ENCODE measurements at regions not wholly inside any gene's neighbourhood (a gene's known extent, or its start where the extent isn't known, plus 50 kb on each side); places are given as distances from the start of the nearest gene placed in this dataset.

DNA sequence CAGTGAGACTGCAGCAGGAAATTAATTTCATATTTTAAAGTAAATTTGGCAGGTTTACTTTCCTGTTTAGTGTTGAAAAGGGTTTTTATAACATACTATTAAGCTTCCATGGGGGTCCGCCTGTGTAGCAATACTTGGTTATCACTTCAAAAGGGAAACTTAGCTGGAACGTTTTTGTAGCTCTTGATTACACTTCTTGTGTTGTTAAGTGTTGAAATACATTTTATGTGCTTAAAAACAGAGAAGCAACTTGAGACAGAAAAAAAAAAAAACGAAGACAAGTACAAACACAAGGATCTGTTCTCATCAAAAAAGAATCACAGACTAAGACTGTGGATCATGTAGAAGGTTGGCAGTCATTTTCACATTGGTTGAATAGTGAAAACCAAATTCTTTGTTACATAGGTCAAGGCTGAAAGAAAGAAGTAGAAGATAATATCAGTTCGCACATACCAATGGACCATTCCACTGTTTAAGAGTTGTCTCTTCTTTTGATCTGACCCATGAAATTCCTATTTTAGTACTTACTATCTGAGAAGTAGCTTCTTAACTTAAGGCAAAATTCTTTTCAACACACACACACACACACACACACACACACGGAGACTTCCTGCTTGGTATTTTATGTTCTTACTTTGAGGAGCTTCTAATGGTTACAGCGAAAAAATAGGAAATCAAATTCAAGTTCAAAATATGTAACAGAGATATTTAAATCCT lies 113.9 kb upstream of the SLC35B3 start:
- ATAC-seq (replicated peaks) (no peak), DNase-seq (no peak)
- no peaks in the 10 kb centered on the region for H3K4me1 Mint-ChIP-seq
- H3K27me3 Mint-ChIP-seq = no peaks in the 10 kb centered on the region
- no peaks in the 10 kb centered on the region for H3K36me3 Mint-ChIP-seq
- H3K27ac Mint-ChIP-seq = no peak overlapping the region
- H3K4me3 Mint-ChIP-seq = no peak overlapping the region
- H3K9me3 Mint-ChIP-seq = no peaks in the 10 kb centered on the region

DNA sequence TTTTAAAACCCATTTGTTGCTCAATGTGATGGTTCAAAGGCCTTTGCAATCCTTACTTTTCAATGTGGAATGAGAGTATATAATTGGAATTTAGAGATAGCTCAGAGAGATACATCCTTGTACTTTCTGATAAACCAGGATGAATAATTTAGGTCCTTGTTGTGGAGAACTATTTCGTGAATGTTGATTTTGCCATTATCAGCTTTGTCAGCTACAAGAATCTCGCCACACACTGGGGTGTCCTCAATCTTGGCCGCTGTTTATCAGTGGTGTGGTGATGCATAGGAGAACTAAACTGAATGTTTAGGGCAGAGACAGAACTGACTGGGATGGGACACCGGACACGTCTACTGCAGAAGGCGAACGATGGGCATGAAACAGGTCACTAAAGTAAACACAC lies 111.2 kb upstream of the SLC35B3 start:
- H3K27ac Mint-ChIP-seq = no peak overlapping the region
- no peak overlapping the region for H3K4me3 Mint-ChIP-seq
- no peaks in the 10 kb centered on the region for H3K36me3 Mint-ChIP-seq
- DNase-seq = no peak
- ATAC-seq (replicated peaks) = no peak
- no peaks in the 10 kb centered on the region for H3K27me3 Mint-ChIP-seq
- no peaks in the 10 kb centered on the region for H3K4me1 Mint-ChIP-seq
- peaks cover 0 to 2% of the 10 kb centered on the region in 2 donors for H3K9me3 Mint-ChIP-seq

DNA sequence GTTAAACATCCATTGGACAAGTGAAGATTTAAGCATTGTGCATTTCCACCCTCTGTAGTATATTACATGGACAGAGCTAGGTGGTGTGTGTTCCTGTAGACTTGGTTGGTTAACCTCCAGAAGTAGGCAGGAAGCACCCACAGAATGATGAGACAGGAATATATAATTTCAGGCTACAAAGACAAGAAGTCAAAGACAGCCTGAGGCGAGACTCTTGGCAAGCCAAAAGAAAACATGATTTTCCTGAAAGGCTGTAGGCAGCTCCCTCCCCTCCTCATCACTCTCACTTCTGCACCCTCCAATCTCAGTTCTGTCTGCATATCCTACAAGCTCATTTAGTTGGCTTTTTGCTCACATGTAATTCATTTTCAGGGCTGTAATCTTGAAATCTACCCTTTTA lies 110.0 kb upstream of the SLC35B3 start:
- DNase-seq = no peak
- ATAC-seq (replicated peaks) = no peak
- no peaks in the 10 kb centered on the region for H3K4me1 Mint-ChIP-seq
- no peaks in the 10 kb centered on the region for H3K27me3 Mint-ChIP-seq
- no peak overlapping the region for H3K4me3 Mint-ChIP-seq
- no peaks in the 10 kb centered on the region for H3K36me3 Mint-ChIP-seq
- H3K9me3 Mint-ChIP-seq = peaks cover 7 to 9% of the 10 kb centered on the region in 2 donors
- H3K27ac Mint-ChIP-seq = no peak overlapping the region

DNA sequence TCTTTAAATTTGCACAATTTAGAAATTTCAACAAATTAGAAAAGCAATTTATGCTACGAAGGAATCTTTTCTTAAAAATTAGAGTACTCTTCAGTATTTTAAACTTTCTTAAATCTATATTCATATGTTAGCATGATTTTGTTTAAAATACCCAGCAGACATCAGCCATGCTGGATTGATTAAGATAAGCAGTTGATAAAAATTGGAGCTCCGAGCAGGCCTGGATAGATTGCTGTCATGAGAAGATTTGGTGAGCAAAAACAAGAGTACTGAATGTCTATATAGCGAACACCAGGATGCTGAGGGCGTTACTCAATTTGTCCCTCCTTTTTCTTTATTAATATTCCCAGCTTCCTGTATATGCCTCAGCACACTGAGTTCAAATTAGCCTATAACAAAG lies 108.4 kb upstream of the SLC35B3 start:
- Mint-ChIP-seq H3K27me3 (no peaks in the 10 kb centered on the region), H3K4me3 (no peak overlapping the region), H3K36me3 (no peaks in the 10 kb centered on the region)

DNA sequence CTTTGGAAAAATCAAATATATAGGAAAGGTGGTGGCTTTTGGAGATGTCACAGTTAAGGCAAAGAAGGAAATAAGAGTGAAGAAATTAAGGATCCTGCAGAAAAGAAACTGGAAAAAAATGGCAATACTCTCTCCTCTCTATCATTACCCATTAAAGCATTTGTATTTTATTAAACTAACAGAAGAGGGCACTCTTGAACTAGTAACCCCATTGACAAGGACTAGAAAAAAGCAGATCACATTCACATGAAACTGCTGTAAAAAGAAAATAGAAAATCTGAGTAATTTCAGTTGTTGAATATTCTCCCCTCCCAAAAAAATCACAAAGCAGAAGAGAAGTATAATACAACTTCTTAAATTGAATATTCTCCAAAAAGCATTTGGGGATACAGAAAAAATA lies 104.1 kb upstream of the SLC35B3 start:
- no peak for DNase-seq

More for the DNA sequence above, 108.4 kb upstream of the SLC35B3 start:
- Mint-ChIP-seq H3K9me3 (peaks cover 10 to 21% of the 10 kb centered on the region in 2 donors), H3K27ac (no peak overlapping the region), H3K4me1 (no peaks in the 10 kb centered on the region)
- DNase-seq = no peak
- ATAC-seq (replicated peaks) = no peak

DNA sequence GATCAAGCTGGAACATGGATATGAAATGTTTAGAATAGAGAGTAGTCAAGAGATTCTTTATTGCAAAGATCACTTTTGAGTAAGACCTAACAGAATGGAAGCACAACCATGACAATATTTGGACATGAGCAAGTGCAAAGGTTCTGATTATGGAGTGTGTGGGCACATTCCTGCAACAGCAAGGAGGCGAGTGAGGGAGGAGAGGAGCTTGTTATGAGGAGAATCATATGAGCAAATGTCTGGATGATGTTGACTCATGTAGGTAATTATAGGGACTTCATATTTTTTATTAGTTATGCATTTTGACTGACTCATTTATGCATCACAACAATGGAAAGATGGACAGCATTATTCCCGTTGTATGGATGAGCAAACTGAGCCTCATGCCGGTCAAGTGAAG lies 100.8 kb upstream of the SLC35B3 start:
- ATAC-seq (replicated peaks) (no peak), DNase-seq (no peak)
- Mint-ChIP-seq H3K4me3 (no peak overlapping the region), H3K9me3 (peaks cover 8 to 20% of the 10 kb centered on the region in 2 donors), H3K27ac (no peak overlapping the region), H3K36me3 (no peaks in the 10 kb centered on the region), H3K4me1 (no peaks in the 10 kb centered on the region), H3K27me3 (no peaks in the 10 kb centered on the region)

More for the DNA sequence above, 104.1 kb upstream of the SLC35B3 start:
- no peak for ATAC-seq (replicated peaks)
- H3K4me3 Mint-ChIP-seq = no peak overlapping the region
- no peaks in the 10 kb centered on the region for H3K4me1 Mint-ChIP-seq
- no peaks in the 10 kb centered on the region for H3K27me3 Mint-ChIP-seq
- peaks cover 10 to 21% of the 10 kb centered on the region in 2 donors for H3K9me3 Mint-ChIP-seq
- no peak overlapping the region for H3K27ac Mint-ChIP-seq
- no peaks in the 10 kb centered on the region for H3K36me3 Mint-ChIP-seq

DNA sequence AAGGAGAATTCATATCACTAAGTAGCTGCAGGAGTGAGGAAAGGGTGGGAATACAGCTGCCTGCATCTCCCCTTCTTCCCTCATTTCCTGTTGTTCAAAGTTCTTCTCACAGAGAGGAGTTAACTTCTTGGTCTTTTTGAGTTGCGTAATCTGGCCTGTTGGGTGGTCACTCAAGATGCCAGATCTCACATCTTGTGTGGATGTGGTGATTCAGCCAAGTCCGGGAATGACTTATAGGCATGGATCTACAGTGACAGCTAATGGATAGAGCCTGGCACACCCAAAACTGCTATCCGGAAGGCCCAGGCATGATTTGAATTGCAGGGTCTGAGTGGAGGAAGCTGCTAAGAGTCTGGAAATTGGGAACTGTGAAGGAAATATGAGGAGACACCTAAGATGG lies 100.2 kb upstream of the SLC35B3 start:
- Mint-ChIP-seq H3K27ac (no peak overlapping the region), H3K9me3 (peaks cover 3 to 14% of the 10 kb centered on the region in 2 donors), H3K4me1 (no peaks in the 10 kb centered on the region), H3K36me3 (no peaks in the 10 kb centered on the region), H3K27me3 (no peaks in the 10 kb centered on the region), H3K4me3 (no peak overlapping the region)
- DNase-seq (no peak), ATAC-seq (replicated peaks) (no peak)

DNA sequence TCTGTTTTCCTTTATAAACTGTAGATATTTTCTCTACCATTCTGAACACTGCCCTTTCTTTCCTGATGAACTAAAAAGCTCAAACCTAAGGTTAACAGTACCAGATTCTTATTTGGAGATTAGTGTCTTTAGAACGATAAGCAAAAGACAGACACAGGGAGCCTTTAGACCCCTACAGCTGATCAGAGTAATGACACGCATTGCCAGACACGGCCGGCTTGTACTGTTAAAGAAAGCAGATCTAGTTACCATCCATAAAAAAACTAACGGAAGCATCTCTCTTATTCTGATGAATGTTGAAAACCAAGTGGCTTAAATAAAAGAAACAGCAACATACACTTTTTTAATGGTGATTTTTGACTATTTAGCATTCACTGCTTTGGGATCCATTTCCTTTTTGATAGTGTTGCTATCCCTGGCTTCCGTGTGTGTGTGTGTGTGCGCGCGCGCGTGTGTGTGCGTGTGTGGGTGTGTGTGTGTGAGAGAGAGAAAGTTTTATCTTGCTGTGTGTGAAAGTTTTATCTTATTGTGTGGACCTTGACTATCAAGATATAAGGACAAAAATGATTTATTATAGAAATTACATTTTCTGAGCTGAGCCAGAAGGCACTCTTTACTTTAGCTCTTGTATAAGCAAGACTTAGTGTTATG lies 95.6 kb upstream of the SLC35B3 start:
- H3K4me3 Mint-ChIP-seq = no peak overlapping the region
- no peak for ATAC-seq (replicated peaks)
- no peaks in the 10 kb centered on the region for H3K36me3 Mint-ChIP-seq
- H3K27me3 Mint-ChIP-seq = peaks cover 0 to 5% of the 10 kb centered on the region in 2 donors
- no peak overlapping the region for H3K27ac Mint-ChIP-seq
- H3K4me1 Mint-ChIP-seq = no peaks in the 10 kb centered on the region
- DNase-seq = no peak
- no peaks in the 10 kb centered on the region for H3K9me3 Mint-ChIP-seq

DNA sequence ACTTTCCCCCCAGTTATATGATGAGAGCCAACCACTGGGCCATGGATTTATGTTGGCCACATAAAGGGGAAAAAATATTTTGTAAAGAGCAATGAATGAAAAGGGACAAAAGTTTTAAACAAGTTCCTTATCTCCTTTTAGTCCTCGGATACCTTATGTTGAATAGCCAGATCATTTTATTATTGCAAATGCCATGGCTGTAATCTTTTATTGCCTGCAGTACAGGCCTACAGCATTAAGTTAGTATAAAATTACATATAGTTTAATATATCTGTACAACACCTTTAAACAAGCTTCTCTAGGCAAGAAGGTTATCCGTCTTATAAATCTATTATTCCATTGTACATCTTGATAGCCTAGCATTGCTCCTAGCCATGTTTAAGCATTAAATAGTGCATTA lies 93.9 kb upstream of the SLC35B3 start:
- peaks cover 0 to 5% of the 10 kb centered on the region in 2 donors for H3K27me3 Mint-ChIP-seq
- no peaks in the 10 kb centered on the region for H3K36me3 Mint-ChIP-seq
- no peak for ATAC-seq (replicated peaks)
- no peak overlapping the region for H3K27ac Mint-ChIP-seq
- H3K4me1 Mint-ChIP-seq = no peaks in the 10 kb centered on the region
- no peaks in the 10 kb centered on the region for H3K9me3 Mint-ChIP-seq
- no peak overlapping the region for H3K4me3 Mint-ChIP-seq
- DNase-seq = no peak

DNA sequence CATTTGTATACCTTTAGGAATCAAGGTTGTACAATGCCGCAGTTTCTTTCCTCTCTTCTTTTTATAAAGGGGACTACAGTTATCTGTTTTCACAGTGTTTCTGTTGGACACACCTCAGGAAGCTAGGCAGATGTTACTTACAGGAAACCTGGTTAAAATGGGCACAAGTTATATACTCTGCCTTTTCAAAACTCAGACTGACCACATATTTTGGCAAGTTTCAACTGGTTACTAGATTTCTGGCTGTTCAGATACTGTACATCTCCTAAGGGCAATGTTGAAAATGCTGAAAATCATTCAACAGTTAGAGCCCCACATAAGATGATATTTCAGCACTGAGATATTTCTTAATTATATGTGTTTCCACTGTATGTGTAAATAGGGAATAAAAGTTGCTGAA lies 92.5 kb upstream of the SLC35B3 start:
- Mint-ChIP-seq H3K27ac (no peak overlapping the region), H3K4me1 (no peaks in the 10 kb centered on the region), H3K27me3 (peaks cover 0 to 5% of the 10 kb centered on the region in 2 donors), H3K9me3 (no peaks in the 10 kb centered on the region), H3K4me3 (no peak overlapping the region), H3K36me3 (no peaks in the 10 kb centered on the region)
- ATAC-seq (replicated peaks) (no peak), DNase-seq (no peak)

DNA sequence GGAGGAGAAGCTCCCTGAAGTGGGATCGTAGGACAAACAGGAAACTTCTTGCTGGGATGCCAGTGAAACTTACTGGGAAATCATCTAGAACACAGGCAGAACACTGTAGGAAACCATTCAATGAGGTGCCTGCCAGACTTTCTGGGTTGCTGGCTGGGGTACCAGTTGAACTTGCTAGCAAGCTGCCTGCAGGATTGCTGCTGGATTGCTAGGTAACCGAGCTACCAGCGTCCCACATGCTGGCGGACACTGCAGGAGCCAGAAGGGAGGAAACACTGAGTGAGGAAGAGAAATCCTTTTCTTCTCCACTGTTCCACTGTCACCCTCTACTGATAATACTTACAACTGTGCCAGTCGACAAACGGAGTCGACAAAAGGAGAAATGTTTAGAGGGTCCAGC lies 91.3 kb upstream of the SLC35B3 start:
- Mint-ChIP-seq H3K27me3 (peaks cover 0 to 5% of the 10 kb centered on the region in 2 donors), H3K36me3 (no peaks in the 10 kb centered on the region), H3K4me3 (no peak overlapping the region), H3K9me3 (peaks cover 5% of the 10 kb centered on the region in 2 donors), H3K4me1 (no peaks in the 10 kb centered on the region), H3K27ac (no peak overlapping the region)
- ATAC-seq (replicated peaks) (no peak), DNase-seq (no peak)

DNA sequence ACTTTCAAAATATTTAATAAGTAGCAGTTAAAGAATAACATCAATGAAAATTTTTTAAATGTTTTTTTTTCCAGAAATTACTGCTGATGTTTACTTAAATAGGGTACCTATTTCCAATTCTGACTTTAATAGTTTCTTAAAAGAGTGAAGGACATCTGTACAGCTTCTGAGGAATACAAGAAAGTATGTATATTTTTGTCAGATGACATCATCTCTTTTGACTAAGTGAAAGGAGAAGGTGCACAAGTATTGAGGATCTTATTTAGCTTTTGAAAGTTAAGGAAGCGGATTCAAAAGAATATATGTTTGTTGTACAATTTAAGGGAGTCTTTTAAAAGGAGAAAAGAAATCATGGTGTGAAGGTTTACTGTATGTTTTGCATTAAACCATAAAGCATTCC lies 90.0 kb upstream of the SLC35B3 start:
- Mint-ChIP-seq H3K4me1 (no peaks in the 10 kb centered on the region), H3K27ac (no peak overlapping the region), H3K4me3 (no peak overlapping the region), H3K36me3 (no peaks in the 10 kb centered on the region), H3K9me3 (peaks cover 6 to 11% of the 10 kb centered on the region in 2 donors), H3K27me3 (peaks cover 0 to 5% of the 10 kb centered on the region in 2 donors)
- no peak for DNase-seq
- no peak for ATAC-seq (replicated peaks)

DNA sequence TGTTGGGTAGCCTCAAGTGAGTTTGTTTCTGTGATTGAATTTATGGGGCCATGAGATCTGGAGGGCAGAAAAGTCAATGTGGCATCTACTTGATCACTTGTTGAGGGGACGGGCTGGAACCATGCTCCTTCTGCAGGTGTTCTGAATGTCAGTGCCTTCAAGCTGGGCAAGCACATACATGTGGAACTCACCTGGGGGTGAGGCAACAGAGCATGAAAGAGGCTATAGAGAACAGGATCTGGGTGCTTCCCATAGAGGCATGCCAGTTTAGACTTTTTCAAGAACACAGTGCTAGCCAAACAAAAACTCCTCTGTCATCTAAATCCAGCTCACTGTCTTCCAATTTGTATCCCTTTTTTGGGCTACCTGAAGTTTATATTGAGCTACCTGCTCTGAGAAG lies 77.8 kb upstream of the SLC35B3 start:
- Mint-ChIP-seq H3K4me1 (no peaks in the 10 kb centered on the region), H3K9me3 (peaks cover 0 to 4% of the 10 kb centered on the region in 2 donors), H3K36me3 (no peaks in the 10 kb centered on the region), H3K27me3 (peaks cover 9 to 10% of the 10 kb centered on the region in 2 donors), H3K27ac (no peak overlapping the region), H3K4me3 (no peak overlapping the region)
- ATAC-seq (replicated peaks) = no peak
- no peak for DNase-seq

DNA sequence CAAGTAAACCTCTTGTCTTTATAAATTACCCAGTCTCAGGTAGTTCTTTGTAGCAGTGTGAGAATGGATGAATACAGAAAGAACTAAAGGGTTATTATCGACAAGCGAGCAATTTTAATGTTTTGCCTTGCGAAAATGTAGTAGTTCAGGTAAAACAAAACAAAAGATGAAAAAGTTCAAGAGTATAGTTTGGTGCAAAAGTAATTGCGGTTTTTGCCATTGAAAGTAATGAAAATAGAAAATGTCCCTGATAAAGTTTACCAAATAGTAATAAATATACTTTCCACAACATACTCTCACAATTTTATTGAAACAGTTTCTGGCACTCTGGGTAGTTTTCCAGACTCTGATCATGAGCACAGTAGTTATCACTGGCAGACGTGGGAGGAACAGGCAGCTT lies 71.9 kb upstream of the SLC35B3 start:
- Mint-ChIP-seq H3K4me1 (no peaks in the 10 kb centered on the region), H3K4me3 (no peak overlapping the region), H3K36me3 (no peaks in the 10 kb centered on the region), H3K27me3 (peaks cover 5 to 13% of the 10 kb centered on the region in 2 donors), H3K9me3 (peaks cover 4 to 5% of the 10 kb centered on the region in 2 donors), H3K27ac (no peak overlapping the region)
- no peak for DNase-seq
- no peak for ATAC-seq (replicated peaks)

DNA sequence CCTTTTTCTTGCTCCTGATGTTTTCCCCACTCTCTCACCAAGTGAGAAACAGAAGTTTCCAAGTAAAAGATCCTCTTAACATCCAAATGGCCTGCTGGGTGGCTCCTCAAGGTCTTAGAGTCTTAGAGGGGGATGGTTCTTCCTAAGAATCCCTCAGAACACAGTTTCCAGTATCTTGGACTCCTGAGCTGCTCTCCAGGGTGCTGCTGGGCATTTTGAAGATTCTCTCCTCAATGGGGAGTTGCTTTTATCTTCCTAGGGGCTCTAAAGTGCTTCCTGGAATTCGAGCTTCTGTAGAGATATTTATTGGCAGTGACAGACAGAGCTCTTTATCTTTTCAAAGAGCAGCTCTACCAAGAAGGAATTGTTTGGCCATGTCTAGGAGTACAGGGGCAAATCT lies 70.8 kb upstream of the SLC35B3 start:
- no peak overlapping the region for H3K27ac Mint-ChIP-seq
- DNase-seq = no peak
- ATAC-seq (replicated peaks) = no peak
- no peaks in the 10 kb centered on the region for H3K4me1 Mint-ChIP-seq
- H3K36me3 Mint-ChIP-seq = no peaks in the 10 kb centered on the region
- no peak overlapping the region for H3K4me3 Mint-ChIP-seq
- peaks cover 5 to 18% of the 10 kb centered on the region in 2 donors for H3K27me3 Mint-ChIP-seq
- H3K9me3 Mint-ChIP-seq = peaks cover 4% of the 10 kb centered on the region in 2 donors

Measured in stimulated activated naive B cell treated with anti-CD40 and anti-IgM and Interleukin-4, amounts not matched to agents 10 μg/mL and 1 μg/mL and 100 μg/mL, for 72 hours (primary cell).